Glomerular visceral epithelial cell (primary cell): ENCODE measurements at regions not wholly inside any gene's neighbourhood (a gene's known extent, or its start where the extent isn't known, plus 50 kb on each side); places are given as distances from the start of the nearest gene placed in this dataset.
A peak's percentile ranks its signal among the peaks of the same experiment; 100 is the strongest.

Source experiments
- DNase-seq: peaks from one replicate; pipeline ENCODE4 v3.0.0-alpha.2; 2016; ENCODE audit errors: extremely low spot score

GRCh38 chr5:60261732-60262131 is 368.2 kb upstream of the PDE4D start:
- DNase-seq: no peak

- no peak for DNase-seq
Measured at GRCh38 chr5:60260658-60261057, 367.1 kb upstream of the PDE4D start.

- DNase-seq: no peak
Measured at GRCh38 chr5:60259730-60260129, 366.2 kb upstream of the PDE4D start.

GRCh38 chr5:60257596-60258271 is 364.2 kb upstream of the PDE4D start:
- DNase-seq: no peak

GRCh38 chr5:60256546-60256945 is 363.0 kb upstream of the PDE4D start:
- no peak for DNase-seq

- no peak for DNase-seq
Measured at GRCh38 chr5:60248901-60249300, 355.4 kb upstream of the PDE4D start.

GRCh38 chr5:60243713-60244112 is 350.2 kb upstream of the PDE4D start:
- DNase-seq: no peak

- DNase-seq: no peak
Measured at GRCh38 chr5:60232036-60232795, 338.7 kb upstream of the PDE4D start.

GRCh38 chr5:60230456-60230855 is 336.9 kb upstream of the PDE4D start:
- DNase-seq: no peak

- DNase-seq: no peak
Measured at GRCh38 chr5:60229691-60230185, 336.2 kb upstream of the PDE4D start.

GRCh38 chr5:60228676-60229075 is 335.1 kb upstream of the PDE4D start:
- DNase-seq: no peak

GRCh38 chr5:60226128-60226527 is 332.6 kb upstream of the PDE4D start:
- no peak for DNase-seq

- no peak for DNase-seq
Measured at GRCh38 chr5:60223342-60223741, 329.8 kb upstream of the PDE4D start.

GRCh38 chr5:60219921-60220320 is 326.4 kb upstream of the PDE4D start:
- DNase-seq: no peak

- no peak for DNase-seq
Measured at GRCh38 chr5:60210810-60211209, 317.3 kb upstream of the PDE4D start.

- DNase-seq: no peak
Measured at GRCh38 chr5:60209146-60209840, 315.8 kb upstream of the PDE4D start.

GRCh38 chr5:60208716-60209115 is 315.2 kb upstream of the PDE4D start:
- no peak for DNase-seq

- DNase-seq: no peak
Measured at GRCh38 chr5:60207040-60207439, 313.5 kb upstream of the PDE4D start.

GRCh38 chr5:60206234-60206633 is 312.7 kb upstream of the PDE4D start:
- DNase-seq: no peak

- DNase-seq: no peak
Measured at GRCh38 chr5:60205071-60205470, 311.5 kb upstream of the PDE4D start.

- peak; percentile 72 for DNase-seq
Measured at GRCh38 chr5:60196385-60197113, 303.0 kb upstream of the PDE4D start.

GRCh38 chr5:60195551-60195950 is 302.0 kb upstream of the PDE4D start:
- DNase-seq: no peak
